ENCODE measurements at regions not wholly inside any gene's neighbourhood (a gene's known extent, or its start where the extent isn't known, plus 50 kb on each side); places are given as distances from the start of the nearest gene placed in this dataset.

DNA sequence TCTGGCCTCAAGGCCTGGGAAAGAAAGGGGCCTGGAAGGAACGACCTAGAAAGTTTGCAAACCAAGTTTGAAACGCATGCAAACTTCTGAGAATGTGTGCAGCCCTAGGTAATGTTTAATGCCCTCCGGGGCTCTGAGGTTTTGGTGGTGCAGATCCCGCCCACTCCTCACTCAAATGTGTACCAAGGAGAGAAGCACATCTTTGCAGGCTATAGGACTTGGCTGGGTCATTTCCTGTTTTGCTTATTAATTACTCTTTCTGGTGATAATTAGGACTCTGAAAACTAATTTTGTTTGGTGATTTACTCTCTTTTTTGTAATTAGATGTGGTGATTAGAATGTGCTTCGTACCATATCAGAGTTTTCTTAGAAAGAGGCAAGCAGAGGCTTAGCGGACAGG lies 625.9 kb upstream of the CADM1 start:
- no peak for DNase-seq

DNA sequence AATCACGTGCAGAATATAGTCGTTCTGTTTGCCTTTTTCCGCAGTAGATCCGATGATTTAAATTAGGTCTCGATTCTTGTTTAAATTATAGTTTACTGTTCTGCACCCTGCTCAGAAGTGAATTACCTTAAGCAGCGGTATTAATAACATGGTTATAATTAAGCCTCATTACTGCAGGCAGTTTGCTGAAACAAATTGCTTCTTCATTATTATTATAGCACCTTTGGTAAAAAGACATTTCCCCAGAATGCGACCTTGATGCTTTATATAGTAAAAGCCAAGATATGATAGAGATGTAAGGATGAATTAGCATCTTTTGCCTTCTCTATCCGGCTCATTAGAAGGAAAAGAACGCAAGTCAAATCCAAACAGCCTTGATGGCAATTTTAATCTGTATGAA lies 625.2 kb upstream of the CADM1 start:
- no peak for DNase-seq

DNA sequence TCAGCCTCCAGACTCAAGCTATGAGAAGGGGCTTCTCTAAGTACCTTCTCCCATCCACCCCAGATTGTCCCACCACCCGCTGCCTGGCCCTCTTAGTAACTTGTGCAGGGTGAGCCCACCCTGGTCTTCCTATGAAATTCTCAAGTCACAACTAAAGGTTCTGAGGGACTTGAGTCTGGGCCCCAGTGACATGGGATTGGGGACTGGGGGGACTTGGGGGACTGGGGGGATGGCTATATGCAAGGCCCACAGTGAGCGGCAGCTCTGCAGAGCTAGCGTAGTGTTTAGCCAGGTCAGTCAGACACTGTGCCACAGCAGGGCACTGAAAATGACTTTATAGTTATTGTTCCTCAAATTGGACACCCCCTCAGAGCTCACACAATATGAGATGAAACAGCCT lies 622.3 kb upstream of the CADM1 start:
- DNase-seq: no peak

- no peak for DNase-seq
Observed at GRCh38 chr11:116124922-116125714, 620.9 kb upstream of the CADM1 start.

GRCh38 chr11:116123739-116124138 lies 619.5 kb upstream of the CADM1 start:
- DNase-seq: no peak

- no peak for DNase-seq
Observed at GRCh38 chr11:116122697-116123472, 618.7 kb upstream of the CADM1 start.

- DNase-seq: no peak
Observed at GRCh38 chr11:116119158-116119557, 614.9 kb upstream of the CADM1 start.

DNA sequence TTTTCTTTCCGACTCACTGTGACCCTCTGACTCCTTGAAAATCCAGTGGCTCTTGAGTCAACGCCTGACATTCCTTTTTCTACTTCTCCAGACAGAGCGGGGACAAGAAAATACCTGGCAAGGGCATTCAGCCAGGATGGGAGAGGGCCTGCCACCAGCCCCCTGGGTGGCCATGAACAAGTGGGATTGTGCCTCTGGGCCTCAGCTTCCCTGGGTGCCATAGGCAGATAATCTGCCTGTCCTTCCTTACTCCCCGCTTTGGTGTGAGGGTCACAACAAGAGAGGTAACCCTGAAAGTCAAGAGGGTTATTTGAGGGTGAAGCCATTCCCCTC lies 613.9 kb upstream of the CADM1 start:
- no peak for DNase-seq

GRCh38 chr11:116117331-116118137 lies 613.3 kb upstream of the CADM1 start:
- DNase-seq: no peak

GRCh38 chr11:116115801-116116200 lies 611.6 kb upstream of the CADM1 start:
- DNase-seq: no peak

DNA sequence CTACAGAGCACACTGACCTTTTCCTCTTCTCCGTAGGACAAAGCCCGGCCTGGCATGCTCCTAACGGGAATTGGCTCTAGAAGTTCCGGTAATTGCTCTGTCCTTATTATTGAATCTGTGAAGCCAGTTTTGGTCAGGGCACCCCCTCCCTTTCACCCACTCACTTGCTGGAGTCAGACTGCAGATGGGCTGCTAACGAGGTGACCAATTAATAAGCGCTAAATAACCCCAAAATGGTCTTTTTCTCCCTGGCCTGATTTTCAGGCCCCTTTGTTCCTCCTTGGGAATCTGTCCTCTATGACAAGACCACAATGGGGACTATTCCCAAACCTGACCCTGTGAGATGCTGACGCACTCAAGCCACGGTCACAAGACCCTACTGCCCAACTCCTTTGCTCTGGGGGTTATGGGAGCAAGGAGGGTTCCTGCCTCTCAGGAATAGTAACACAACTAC lies 610.0 kb upstream of the CADM1 start:
- DNase-seq: no peak

DNA sequence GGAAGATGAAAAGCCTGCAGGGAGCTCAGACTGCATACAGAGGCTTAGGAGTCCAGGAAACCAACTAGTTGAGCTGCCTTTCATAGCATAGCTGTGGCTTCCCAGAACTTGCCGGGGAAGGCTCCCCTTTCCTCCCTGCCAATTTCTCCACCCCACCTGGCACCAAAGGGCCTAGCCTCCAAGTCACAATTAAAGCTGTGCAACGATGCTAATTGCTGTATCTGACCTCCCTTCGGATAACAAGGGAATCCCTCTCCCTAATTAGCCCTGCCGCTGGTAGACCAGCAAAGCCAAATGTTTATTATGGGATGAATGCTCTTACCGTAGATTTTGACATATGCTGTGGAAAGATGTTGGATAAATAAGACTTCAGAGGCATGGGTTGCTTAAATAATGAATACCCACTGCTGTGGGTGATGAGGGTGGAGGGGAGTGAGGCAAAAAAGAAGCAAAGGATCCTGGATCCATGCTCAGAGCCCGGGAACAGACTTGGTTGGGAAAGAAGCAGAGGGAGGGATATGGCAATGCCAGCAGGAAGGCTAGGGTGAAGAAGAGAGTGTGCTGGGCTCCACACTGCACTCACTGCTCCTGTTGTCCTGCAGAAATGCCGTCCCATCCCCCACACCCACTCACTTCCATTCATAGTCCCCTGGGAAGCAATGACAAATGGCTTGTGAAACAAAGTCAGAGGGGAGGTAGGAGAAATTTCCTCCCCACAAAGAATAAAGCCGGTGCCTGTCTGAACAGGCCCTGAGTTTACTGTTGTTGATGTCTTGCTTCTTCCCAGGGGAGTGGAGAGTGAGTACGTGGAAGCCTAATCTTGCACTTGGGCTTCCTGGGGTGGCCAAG lies 608.1 kb upstream of the CADM1 start:
- no peak for DNase-seq

DNA sequence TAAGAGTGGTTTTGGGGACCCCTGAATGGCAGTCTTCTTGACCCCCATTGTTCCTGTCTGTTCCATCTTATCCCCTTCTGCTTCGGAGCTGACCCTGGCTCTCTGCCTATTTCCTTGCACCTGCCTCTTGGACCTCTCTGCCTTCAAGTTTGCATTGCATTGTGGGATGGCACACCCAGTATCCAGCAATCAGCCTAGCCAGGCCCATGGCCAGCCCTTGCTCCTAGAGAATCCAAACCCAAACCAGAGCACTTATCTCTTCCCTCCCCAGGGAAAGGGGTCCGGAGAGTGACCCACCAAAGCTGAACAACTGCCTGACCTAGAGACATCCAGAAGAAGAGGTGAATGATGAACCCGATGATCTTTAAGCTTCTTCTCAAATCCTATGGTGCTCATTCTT lies 607.3 kb upstream of the CADM1 start:
- DNase-seq: no peak

DNA sequence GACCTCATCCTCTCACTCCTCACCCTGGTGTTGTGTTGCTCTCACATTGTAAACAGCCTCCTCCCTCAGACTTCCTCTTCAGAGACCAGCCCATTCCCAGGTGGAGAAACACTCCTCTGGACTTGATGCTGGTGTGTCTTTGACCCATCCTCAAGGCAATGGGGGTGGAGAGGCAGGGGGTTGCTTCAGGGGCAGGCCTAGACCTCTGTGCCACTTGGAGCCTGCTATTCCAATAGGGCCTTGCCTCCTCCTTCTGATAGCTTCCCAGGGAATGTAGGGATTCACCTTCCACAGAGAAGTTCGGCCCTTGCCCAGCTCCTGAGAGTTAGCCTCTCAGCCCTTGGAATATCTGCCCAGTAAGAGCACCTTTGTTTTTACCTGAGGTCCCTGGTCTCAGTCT lies 606.6 kb upstream of the CADM1 start:
- DNase-seq: no peak

GRCh38 chr11:116110356-116110755 lies 606.1 kb upstream of the CADM1 start:
- DNase-seq: no peak

GRCh38 chr11:116109228-116109627 lies 605.0 kb upstream of the CADM1 start:
- DNase-seq: no peak

- no peak for DNase-seq
Observed at GRCh38 chr11:116108161-116108560, 603.9 kb upstream of the CADM1 start.

DNA sequence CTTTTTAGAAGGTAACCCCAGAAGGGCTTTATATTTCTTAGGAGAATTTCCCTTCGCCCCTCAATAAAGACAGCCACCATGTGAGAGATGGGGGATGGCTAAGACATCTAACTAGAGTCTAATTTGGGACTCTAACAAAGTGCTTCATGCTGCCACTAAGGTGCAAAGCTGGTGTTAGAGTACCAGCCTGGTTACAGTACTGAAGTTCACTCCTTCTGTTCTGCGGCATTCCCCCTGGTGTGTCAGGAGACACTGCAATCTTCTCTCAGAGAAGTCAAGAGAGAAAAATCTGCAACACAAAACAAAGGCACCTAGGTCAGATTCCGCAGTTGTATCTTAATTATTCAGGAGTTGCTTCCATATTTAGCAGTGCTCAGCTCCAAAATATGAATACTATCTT lies 603.0 kb upstream of the CADM1 start:
- no peak for DNase-seq

- DNase-seq: no peak
Observed at GRCh38 chr11:116104498-116105174, 600.4 kb upstream of the CADM1 start.

GRCh38 chr11:116101902-116102301 lies 597.7 kb upstream of the CADM1 start:
- DNase-seq: no peak

- DNase-seq: no peak
Observed at GRCh38 chr11:116100016-116100415, 595.8 kb upstream of the CADM1 start.

- DNase-seq: no peak
Observed at GRCh38 chr11:116099541-116099940, 595.3 kb upstream of the CADM1 start.

Data from T-helper 1 cell (primary cell).